ENCODE measurements at regions not wholly inside any gene's neighbourhood (a gene's known extent, or its start where the extent isn't known, plus 50 kb on each side); places are given as distances from the start of the nearest gene placed in this dataset.

DNA sequence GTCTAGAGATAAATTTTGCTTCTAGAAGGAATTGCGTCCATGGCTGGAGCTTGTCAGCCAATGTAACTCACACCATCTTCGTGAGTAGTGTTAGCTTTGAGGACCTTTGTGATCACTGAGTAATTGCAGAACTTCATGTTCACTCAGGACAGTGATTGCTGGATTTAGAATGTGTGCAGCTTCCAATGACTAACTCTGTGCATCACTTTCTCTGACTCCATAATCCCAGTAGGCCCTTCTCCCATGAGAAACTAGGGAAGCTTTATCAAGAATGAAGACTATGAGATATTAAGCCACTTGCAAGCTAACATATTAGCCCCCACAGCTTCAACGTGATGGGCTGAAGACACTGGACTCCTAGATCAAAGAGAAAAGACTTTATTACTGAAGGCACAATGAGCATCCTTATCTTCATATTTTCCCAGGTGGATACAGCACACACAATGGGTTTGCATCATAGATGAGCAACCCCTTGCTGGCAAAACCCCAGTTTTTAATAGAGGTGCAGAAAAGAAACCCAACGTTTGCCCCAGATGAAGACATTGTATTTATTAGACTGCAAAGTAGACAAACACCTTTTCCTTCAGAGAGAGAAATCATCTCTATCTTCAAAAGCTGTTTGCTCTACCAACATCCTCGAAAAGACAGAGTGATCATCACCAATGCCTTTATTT, 561.0 kb downstream of the LTN1 start:
- Histone ChIP-seq H3K4me3 (no peak overlapping the region), H3K27ac (no peak overlapping the region), H3K36me3 (no peaks in the 10 kb centered on the region), H3K9me3 (no peaks in the 10 kb centered on the region), H3K4me1 (no peaks in the 10 kb centered on the region), H3K27me3 (no peaks in the 10 kb centered on the region)
- no peak for DNase-seq (ENCODE audit: low spot score in 2 of 2)
- TF ChIP-seq, protein P1, sequence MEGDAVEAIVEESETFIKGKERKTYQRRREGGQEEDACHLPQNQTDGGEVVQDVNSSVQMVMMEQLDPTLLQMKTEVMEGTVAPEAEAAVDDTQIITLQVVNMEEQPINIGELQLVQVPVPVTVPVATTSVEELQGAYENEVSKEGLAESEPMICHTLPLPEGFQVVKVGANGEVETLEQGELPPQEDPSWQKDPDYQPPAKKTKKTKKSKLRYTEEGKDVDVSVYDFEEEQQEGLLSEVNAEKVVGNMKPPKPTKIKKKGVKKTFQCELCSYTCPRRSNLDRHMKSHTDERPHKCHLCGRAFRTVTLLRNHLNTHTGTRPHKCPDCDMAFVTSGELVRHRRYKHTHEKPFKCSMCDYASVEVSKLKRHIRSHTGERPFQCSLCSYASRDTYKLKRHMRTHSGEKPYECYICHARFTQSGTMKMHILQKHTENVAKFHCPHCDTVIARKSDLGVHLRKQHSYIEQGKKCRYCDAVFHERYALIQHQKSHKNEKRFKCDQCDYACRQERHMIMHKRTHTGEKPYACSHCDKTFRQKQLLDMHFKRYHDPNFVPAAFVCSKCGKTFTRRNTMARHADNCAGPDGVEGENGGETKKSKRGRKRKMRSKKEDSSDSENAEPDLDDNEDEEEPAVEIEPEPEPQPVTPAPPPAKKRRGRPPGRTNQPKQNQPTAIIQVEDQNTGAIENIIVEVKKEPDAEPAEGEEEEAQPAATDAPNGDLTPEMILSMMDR (IDR thresholded peaks at IDR 0.05): no peak
- intact Hi-C loops (cut with DNase I): no loop called here

GRCh38 chr21:28431022-28431421, 561.7 kb downstream of the LTN1 start:
- intact Hi-C loops (cut with DNase I): no loop called here
- H3K9me3 ChIP-seq: no peaks in the 10 kb centered on the region
- no peaks in the 10 kb centered on the region for H3K36me3 ChIP-seq
- H3K27me3 ChIP-seq: no peaks in the 10 kb centered on the region
- H3K4me1 ChIP-seq: no peaks in the 10 kb centered on the region
- no peak for DNase-seq (ENCODE audit: low spot score in 2 of 2)
- TF ChIP-seq, protein P1 (IDR thresholded peaks at IDR 0.05): no peak
- no peak overlapping the region for H3K4me3 ChIP-seq
- H3K27ac ChIP-seq: no peak overlapping the region

DNA sequence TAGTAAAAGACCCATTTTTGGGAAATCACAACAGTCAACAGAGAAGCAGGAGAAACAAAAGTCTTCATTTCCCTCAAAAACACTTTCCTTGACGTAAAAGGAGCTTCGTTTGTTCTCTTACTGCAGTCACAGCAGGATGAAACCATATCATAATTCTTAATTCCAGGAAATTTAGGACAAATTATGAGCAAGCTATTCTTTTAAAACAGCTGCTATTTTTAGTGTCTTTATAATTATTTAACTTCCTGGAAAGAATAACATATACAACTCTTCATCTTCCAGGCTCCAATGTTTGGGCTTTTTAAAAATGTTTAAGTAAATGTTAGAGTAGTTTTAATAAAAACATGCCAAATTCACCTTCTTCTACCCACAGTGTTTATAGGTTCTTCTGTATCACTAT, 563.5 kb downstream of the LTN1 start:
- DNase-seq (ENCODE audit: low spot score in 2 of 2): no peak
- Histone ChIP-seq H3K27me3 (no peaks in the 10 kb centered on the region), H3K27ac (no peak overlapping the region), H3K4me1 (no peaks in the 10 kb centered on the region), H3K9me3 (no peaks in the 10 kb centered on the region), H3K4me3 (no peak overlapping the region), H3K36me3 (no peaks in the 10 kb centered on the region)
- intact Hi-C loops (cut with DNase I): no loop called here
- TF ChIP-seq, protein P1 (IDR thresholded peaks at IDR 0.05): no peak

DNA sequence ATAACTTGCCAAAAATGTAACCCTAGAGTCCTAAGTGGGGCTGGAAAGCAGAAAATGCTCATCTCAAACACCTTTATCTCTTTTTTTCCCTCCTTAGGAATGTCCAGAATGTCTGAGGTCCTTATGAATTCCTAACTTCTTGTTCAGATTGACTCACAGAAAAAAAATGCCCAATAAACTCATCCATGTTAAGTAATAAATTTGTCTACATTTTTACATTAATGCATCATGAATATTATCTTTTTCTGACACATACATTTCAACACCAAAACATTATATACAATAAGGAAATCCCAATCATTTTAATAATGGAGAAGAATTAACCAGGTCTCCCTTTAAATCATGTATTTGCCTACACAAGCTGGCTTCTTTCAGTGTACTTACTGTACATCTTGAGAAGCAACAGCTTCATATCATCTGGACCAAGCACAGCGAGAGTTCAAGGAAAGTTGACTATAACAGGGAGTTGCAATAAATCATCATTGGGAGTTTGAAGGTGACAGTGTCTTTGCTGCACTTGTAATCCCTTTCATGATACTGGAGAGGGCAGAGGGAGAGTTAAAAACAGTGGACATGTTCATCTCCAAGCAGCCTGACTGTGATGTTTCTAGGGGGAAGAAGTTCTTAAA, 565.2 kb downstream of the LTN1 start:
- no peaks in the 10 kb centered on the region for H3K27me3 ChIP-seq
- TF ChIP-seq, protein P1 (IDR thresholded peaks at IDR 0.05): no peak
- H3K4me1 ChIP-seq: no peaks in the 10 kb centered on the region
- no peak for DNase-seq (ENCODE audit: low spot score in 2 of 2)
- no peaks in the 10 kb centered on the region for H3K9me3 ChIP-seq
- H3K27ac ChIP-seq: no peak overlapping the region
- H3K36me3 ChIP-seq: no peaks in the 10 kb centered on the region
- H3K4me3 ChIP-seq: no peak overlapping the region
- intact Hi-C loops (cut with DNase I): no loop called here

DNA sequence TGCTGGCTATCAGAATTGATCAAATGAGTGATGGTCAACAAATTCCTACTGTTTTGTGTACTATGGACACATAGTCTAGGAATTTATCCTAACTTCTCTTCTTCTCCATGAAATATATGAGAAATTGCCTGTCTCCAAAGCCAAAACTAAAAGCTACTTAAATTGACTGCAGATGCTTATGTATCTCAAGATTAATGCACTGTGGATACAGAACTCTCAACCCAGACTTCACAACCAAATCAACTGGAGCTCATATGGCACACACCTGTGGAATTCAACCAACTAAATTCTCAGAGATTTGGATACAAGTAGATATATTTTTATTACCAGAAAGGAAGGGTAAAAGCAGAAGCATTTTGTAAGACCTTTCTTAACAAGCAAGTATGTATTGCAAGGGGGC, 566.1 kb downstream of the LTN1 start:
- TF ChIP-seq, protein P1 (IDR thresholded peaks at IDR 0.05): no peak
- Histone ChIP-seq H3K27me3 (no peaks in the 10 kb centered on the region), H3K9me3 (no peaks in the 10 kb centered on the region), H3K4me1 (no peaks in the 10 kb centered on the region), H3K36me3 (no peaks in the 10 kb centered on the region), H3K4me3 (no peak overlapping the region), H3K27ac (no peak overlapping the region)
- DNase-seq (ENCODE audit: low spot score in 2 of 2): no peak
- intact Hi-C loops (cut with DNase I): no loop called here
